ENCODE measurements at regions not wholly inside any gene's neighbourhood (a gene's known extent, or its start where the extent isn't known, plus 50 kb on each side); places are given as distances from the start of the nearest gene placed in this dataset.

DNA sequence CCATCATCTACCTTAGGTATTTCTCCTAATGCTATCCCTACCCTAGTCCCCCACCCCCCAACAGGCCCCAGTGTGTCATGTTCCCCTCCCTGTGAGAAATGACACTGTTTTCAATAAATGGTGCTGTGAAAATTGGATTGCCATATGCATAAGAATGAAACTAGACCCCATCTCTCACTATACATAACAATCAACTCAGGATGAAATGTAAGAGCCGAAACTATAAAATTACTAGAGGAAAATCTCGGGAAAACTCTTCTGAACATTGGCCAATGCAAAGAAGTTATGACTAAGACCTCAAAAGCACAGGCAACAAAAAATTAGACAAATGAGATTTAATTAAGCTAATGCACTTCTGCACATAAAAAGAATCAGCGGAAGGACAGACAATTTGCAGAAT is 138.2 kb downstream of the SUCLA2 start:
- no peak for TF ChIP-seq POLR2A (IDR thresholded peaks at IDR 0.05)
- TF ChIP-seq, protein P1, sequence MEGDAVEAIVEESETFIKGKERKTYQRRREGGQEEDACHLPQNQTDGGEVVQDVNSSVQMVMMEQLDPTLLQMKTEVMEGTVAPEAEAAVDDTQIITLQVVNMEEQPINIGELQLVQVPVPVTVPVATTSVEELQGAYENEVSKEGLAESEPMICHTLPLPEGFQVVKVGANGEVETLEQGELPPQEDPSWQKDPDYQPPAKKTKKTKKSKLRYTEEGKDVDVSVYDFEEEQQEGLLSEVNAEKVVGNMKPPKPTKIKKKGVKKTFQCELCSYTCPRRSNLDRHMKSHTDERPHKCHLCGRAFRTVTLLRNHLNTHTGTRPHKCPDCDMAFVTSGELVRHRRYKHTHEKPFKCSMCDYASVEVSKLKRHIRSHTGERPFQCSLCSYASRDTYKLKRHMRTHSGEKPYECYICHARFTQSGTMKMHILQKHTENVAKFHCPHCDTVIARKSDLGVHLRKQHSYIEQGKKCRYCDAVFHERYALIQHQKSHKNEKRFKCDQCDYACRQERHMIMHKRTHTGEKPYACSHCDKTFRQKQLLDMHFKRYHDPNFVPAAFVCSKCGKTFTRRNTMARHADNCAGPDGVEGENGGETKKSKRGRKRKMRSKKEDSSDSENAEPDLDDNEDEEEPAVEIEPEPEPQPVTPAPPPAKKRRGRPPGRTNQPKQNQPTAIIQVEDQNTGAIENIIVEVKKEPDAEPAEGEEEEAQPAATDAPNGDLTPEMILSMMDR (IDR thresholded peaks at IDR 0.05): no peak

All from heart left ventricle (tissue), 13 donors.